ENCODE measurements at regions not wholly inside any gene's neighbourhood (a gene's known extent, or its start where the extent isn't known, plus 50 kb on each side); places are given as distances from the start of the nearest gene placed in this dataset.

DNA sequence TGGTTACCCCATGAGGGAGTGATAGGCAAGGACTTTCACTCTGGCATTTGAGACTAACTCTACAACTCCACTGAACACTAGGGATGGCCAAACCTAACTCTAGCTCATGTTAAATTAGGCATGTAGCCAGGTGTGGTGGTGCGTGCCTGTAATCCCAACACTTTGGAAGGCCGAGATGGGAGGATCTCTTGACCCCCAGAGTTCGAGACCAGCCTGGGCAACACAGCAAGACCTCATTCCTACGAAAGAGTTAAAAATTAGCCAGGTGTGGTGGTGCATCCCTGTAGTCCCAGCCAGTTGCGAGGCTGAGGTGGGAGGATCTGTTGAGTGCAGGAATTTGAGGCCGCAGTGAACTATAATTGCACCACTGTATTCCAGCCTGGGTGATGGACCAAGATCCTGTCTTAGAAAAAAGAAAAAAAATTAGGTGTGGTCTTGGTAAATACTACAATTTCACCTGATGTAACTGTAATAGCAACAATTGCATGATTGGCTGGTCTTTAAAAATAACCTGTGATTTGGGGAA, 81.2 kb upstream of the ARHGAP29 start:
- Mint-ChIP-seq H3K4me3 (no peak overlapping the region), H3K27ac (ENCODE audit: unreplicated experiment) (no peak overlapping the region)
- TF ChIP-seq CTCF (conservative IDR thresholded peaks at IDR 0.05), result no peak

GRCh38 chr1:94317790-94318188, 80.4 kb upstream of the ARHGAP29 start:
- Mint-ChIP-seq H3K4me1 (peaks cover 9% of the 10 kb centered on the region), H3K27me3 (ENCODE audit: low read depth) (no peaks in the 10 kb centered on the region), H3K36me3 (ENCODE audit: low read depth) (no peaks in the 10 kb centered on the region), H3K4me3 (no peak overlapping the region), H3K27ac (ENCODE audit: unreplicated experiment) (no peak overlapping the region), H3K9me3 (no peaks in the 10 kb centered on the region)
- no peak for DNase-seq (ENCODE audit: low read depth, low spot score)
- no peak for TF ChIP-seq CTCF (conservative IDR thresholded peaks at IDR 0.05)

More for the DNA sequence above, 81.2 kb upstream of the ARHGAP29 start:
- DNase-seq (ENCODE audit: low read depth, low spot score), result no peak
- Mint-ChIP-seq H3K4me1 (peaks cover 12% of the 10 kb centered on the region), H3K36me3 (ENCODE audit: low read depth) (no peaks in the 10 kb centered on the region), H3K9me3 (no peaks in the 10 kb centered on the region), H3K27me3 (ENCODE audit: low read depth) (no peaks in the 10 kb centered on the region)

DNA sequence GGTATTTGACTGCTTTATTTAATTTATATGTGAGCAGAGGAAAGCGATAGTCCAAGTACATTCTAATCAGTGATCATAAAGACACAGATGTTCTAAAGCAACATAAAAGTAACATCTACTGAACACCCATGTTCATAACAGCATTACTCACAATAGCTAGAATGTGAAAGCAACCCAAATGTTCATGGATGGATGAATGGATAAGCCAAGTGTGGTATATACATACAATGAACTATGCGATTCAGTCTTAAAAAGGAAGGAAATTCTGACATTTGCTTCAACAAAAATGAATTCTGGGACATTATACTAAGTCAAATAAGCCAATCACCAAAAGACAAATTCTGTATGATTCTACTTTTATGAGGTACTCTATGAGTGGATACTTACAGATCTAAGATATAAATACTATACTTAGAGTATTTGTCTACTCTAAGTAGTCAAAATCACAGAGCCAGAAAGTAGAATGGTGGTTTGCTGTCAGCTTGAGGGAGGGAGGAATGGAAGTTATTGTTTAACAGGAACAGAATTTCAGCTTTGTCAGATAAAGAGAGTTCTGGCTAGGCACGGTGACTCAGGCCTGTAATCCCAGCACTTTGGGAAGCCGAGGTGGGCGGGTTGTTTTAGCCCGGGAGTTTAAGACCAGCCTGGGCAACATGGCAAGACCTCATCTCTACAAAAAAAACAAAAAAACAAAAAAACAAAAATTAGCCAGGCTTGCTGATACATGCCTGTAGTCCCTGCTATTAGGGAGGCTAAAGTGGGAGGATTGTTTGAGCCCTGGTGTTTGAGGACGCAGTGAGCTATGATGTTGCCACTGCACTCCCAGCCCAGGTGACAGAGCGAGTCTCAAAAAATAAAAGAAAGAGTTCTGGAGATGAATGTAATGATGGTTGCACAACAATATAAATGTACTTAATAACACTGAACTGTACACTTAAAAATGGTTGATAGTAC, 79.7 kb upstream of the ARHGAP29 start:
- Mint-ChIP-seq H3K36me3 (ENCODE audit: low read depth) (no peaks in the 10 kb centered on the region), H3K27me3 (ENCODE audit: low read depth) (no peaks in the 10 kb centered on the region), H3K4me3 (no peak overlapping the region), H3K27ac (ENCODE audit: unreplicated experiment) (no peak overlapping the region), H3K4me1 (peaks cover 8% of the 10 kb centered on the region), H3K9me3 (no peaks in the 10 kb centered on the region)
- no peak for TF ChIP-seq CTCF (conservative IDR thresholded peaks at IDR 0.05)
- DNase-seq (ENCODE audit: low read depth, low spot score), result no peak

DNA sequence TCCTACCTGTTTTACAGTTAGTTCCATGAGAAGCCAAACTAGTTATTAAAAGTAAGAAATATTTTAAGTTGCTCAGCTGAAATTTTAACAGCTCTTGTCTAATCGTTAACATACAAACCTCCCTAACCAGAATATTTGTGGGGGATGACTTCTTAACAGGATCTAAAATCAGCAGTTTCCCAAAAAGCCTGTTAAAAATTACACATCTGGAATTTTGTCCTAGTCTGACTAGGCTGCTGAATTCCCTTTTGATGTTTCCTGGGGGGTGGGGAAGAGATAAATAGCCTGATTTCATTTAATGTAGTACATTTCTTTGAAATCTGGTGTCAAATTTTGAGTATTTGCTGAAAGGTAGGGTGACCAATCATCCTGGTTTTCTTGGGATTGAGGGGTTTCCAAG, 78.8 kb upstream of the ARHGAP29 start:
- DNase-seq (ENCODE audit: low read depth, low spot score), result no peak
- Mint-ChIP-seq H3K9me3 (no peaks in the 10 kb centered on the region), H3K36me3 (ENCODE audit: low read depth) (no peaks in the 10 kb centered on the region), H3K27ac (ENCODE audit: unreplicated experiment) (no peak overlapping the region), H3K4me3 (no peak overlapping the region), H3K27me3 (ENCODE audit: low read depth) (no peaks in the 10 kb centered on the region), H3K4me1 (peaks cover 8% of the 10 kb centered on the region)
- TF ChIP-seq CTCF (conservative IDR thresholded peaks at IDR 0.05), result no peak

- Mint-ChIP-seq H3K27me3 (ENCODE audit: low read depth) (no peaks in the 10 kb centered on the region), H3K4me3 (no peak overlapping the region), H3K27ac (ENCODE audit: unreplicated experiment) (no peak overlapping the region), H3K4me1 (peaks cover 8% of the 10 kb centered on the region), H3K36me3 (ENCODE audit: low read depth) (no peaks in the 10 kb centered on the region), H3K9me3 (no peaks in the 10 kb centered on the region)
- TF ChIP-seq CTCF (conservative IDR thresholded peaks at IDR 0.05), result no peak
- DNase-seq (ENCODE audit: low read depth, low spot score), result no peak
Observed at GRCh38 chr1:94315552-94316116, 78.2 kb upstream of the ARHGAP29 start.
